Naive thymus-derived CD4-positive, alpha-beta T cell (primary cell): ENCODE measurements at regions not wholly inside any gene's neighbourhood (a gene's known extent, or its start where the extent isn't known, plus 50 kb on each side); places are given as distances from the start of the nearest gene placed in this dataset.

Experiments
- ATAC-seq: fragments of 150-1000 bp; cut with Tn5 transposase; 2 replicates; pipeline ENCODE4 v1.10.0; 2021; ENCODE audit warnings: mild to moderate bottlenecking, moderate library complexity
- CTCF ChIA-PET: fragments of 350-600 bp; sonication (Branson Sonifier 250); formaldehyde crosslinking; loops from one replicate; lab custom pipeline; 2021; ENCODE audit warnings: antibody characterized with exemption; lab: Charles Lee
- POLR2A ChIA-PET: fragments of 350-600 bp; sonication (Branson Sonifier 250); formaldehyde crosslinking; loops from one replicate; lab custom pipeline; 2021; ENCODE audit warnings: antibody characterized with exemption, inconsistent platforms; lab: Charles Lee
- DNase-seq, 9 donors: peaks; one replicate each; pipeline versions ENCODE4 v3.0.0 to v3.0.0-alpha.2; 2020 to 2022; ENCODE audit warnings: mixed read lengths in 1 of 9
- H3K27ac ChIP-seq: one replicate; pipeline ENCODE4 v1.7.0; 2013; ENCODE audit warnings: mild to moderate bottlenecking, low read depth, low read length, moderate library complexity
- H3K27me3 ChIP-seq, 2 donors: one replicate each; pipeline ENCODE4 v1.7.0; 2013; ENCODE audit warnings: low read length in 2 of 2, mild to moderate bottlenecking in 2 of 2, moderate library complexity in 2 of 2; ENCODE audit not compliant: control insufficient read depth in 2 of 2, insufficient read depth in 2 of 2
- H3K36me3 ChIP-seq, 3 experiments: 1 replicate in 2 of 3; 2 replicates in 1 of 3; pipeline ENCODE4 v1.7.0; 2013; ENCODE audit warnings: low read length in 3 of 3, mild to moderate bottlenecking in 3 of 3, moderate library complexity in 1 of 3; ENCODE audit not compliant: insufficient read depth in 3 of 3, control insufficient read depth in 2 of 3
- H3K4me1 ChIP-seq, 2 donors: one replicate each; pipeline ENCODE4 v1.7.0; 2013; ENCODE audit warnings: low read length in 2 of 2, mild to moderate bottlenecking in 2 of 2, moderate library complexity in 1 of 2; ENCODE audit not compliant: control insufficient read depth in 2 of 2, insufficient read depth in 2 of 2
- H3K4me3 ChIP-seq: 2 replicates; pipeline ENCODE4 v1.7.0; 2013; ENCODE audit warnings: mild to moderate bottlenecking, low read length
- H3K9me3 ChIP-seq, 3 experiments: 1 replicate in 2 of 3; 2 replicates in 1 of 3; pipeline ENCODE4 v1.7.0; 2013; ENCODE audit warnings: low read length in 3 of 3; ENCODE audit not compliant: control insufficient read depth in 2 of 3
- H3K27ac Mint-ChIP-seq, 9 donors: one replicate each; pipeline ENCODE4 v1.8.0; 2020 to 2022; ENCODE audit warnings: mixed read lengths in 9 of 9, mild to moderate bottlenecking in 8 of 9, moderate library complexity in 5 of 9, inconsistent platforms in 2 of 9
- H3K27me3 Mint-ChIP-seq, 5 donors: one replicate each; pipeline ENCODE4 v1.8.0; 2021 to 2022; ENCODE audit warnings: mixed read lengths in 5 of 5, mild to moderate bottlenecking in 1 of 5
- H3K36me3 Mint-ChIP-seq, 5 donors: one replicate each; pipeline ENCODE4 v1.8.0; 2020 to 2022; ENCODE audit warnings: mixed read lengths in 5 of 5, mild to moderate bottlenecking in 3 of 5, inconsistent platforms in 1 of 5
- H3K4me1 Mint-ChIP-seq, 7 donors: one replicate each; pipeline ENCODE4 v1.8.0; 2020 to 2022; ENCODE audit warnings: mixed read lengths in 7 of 7, mild to moderate bottlenecking in 3 of 7, inconsistent platforms in 1 of 7
- H3K4me3 Mint-ChIP-seq, 10 donors: one replicate each; pipeline ENCODE4 v1.8.0; 2020 to 2022; ENCODE audit warnings: mild to moderate bottlenecking in 10 of 10, mixed read lengths in 10 of 10, moderate library complexity in 6 of 10, inconsistent platforms in 2 of 10
- H3K9me3 Mint-ChIP-seq, 11 donors: one replicate each; pipeline ENCODE4 v1.8.0; 2020 to 2022; ENCODE audit warnings: mixed read lengths in 11 of 11, mild to moderate bottlenecking in 4 of 11, inconsistent platforms in 1 of 11, moderate library complexity in 1 of 11
- intact Hi-C, 2 donors: fragments of 100-400 bp; cut with micrococcal nuclease; formaldehyde crosslinking; loops; one replicate each; pipeline ENCODE4 v1.15.1; 2023

DNA sequence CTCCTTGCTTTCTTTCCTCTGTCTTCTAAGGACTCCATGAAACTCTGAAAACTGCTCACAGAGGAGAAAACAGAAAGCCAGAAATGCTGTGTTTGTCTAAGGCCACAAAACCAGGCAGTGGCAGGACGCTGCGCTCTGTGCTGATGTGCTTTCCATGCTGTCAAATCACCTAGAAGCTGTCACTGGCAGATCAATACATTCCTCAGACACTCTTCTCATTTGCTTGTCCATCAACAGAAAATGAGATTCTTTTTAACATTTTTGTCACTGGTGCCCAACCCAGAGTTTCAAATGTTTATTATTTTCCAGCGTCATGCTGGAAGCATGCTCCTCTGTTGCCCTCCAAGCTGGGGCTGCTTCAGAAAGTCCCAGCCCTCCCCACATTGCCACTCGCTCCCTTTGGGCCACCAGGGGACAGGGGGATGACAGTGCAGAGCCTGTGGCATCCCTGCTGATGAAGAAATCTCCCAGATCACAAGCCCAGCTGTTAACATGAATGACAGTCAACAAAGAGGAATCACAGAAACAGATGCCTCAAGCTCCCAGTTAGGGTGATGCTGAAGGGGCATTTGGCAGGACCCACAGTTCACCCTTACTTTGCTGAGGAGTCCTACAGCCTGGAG, 117.5 kb upstream of the MEIS1 start:
- Mint-ChIP-seq H3K9me3 (peaks cover 0 to 16% (median 6%) of the 10 kb centered on the region in 11 donors), H3K27me3 (peaks cover 0 to 6% (median 0%) of the 10 kb centered on the region in 5 donors), H3K4me3 (no peak overlapping the region), H3K27ac (no peak overlapping the region), H3K4me1 (no peaks in the 10 kb centered on the region), H3K36me3 (no peaks in the 10 kb centered on the region)
- H3K27ac ChIP-seq, result no peak overlapping the region
- H3K9me3 ChIP-seq, result no peaks in the 10 kb centered on the region
- intact Hi-C loops, result no loop called here
- CTCF ChIA-PET, result no interaction called here
- H3K4me1 ChIP-seq, result no peaks in the 10 kb centered on the region
- DNase-seq (no peak), ATAC-seq (no peak)
- H3K36me3 ChIP-seq, result no peaks in the 10 kb centered on the region
- POLR2A ChIA-PET, result no interaction called here
- H3K4me3 ChIP-seq, result no peak overlapping the region
- H3K27me3 ChIP-seq, result no peaks in the 10 kb centered on the region

GRCh38 chr2:66306483-66306882, 128.4 kb upstream of the MEIS1 start:
- POLR2A ChIA-PET, result no interaction called here

GRCh38 chr2:66305718-66306117, 129.2 kb upstream of the MEIS1 start:
- ChIA-PET CTCF (no interaction called here), POLR2A (no interaction called here)
- H3K9me3 ChIP-seq, result peaks cover 0 to 4% (median 0%) of the 10 kb centered on the region in 3 experiments
- H3K4me3 ChIP-seq, result no peak overlapping the region
- intact Hi-C loops, result no loop called here
- H3K4me1 ChIP-seq, result no peaks in the 10 kb centered on the region
- no peaks in the 10 kb centered on the region for H3K27me3 ChIP-seq
- H3K27ac Mint-ChIP-seq, result no peak overlapping the region
- no peaks in the 10 kb centered on the region for H3K36me3 ChIP-seq
- peaks cover 0 to under 1% (median 0%) of the 10 kb centered on the region in 5 donors for H3K36me3 Mint-ChIP-seq
- H3K9me3 Mint-ChIP-seq, result peaks cover 0 to 9% (median 2%) of the 10 kb centered on the region in 11 donors
- no peak overlapping the region for H3K4me3 Mint-ChIP-seq
- no peak overlapping the region for H3K27ac ChIP-seq
- peaks cover 0 to 5% (median 0%) of the 10 kb centered on the region in 5 donors for H3K27me3 Mint-ChIP-seq
- no peak for ATAC-seq
- H3K4me1 Mint-ChIP-seq, result no peaks in the 10 kb centered on the region
- no peak for DNase-seq

More at GRCh38 chr2:66306483-66306882, 128.4 kb upstream of the MEIS1 start:
- intact Hi-C loops, result no loop called here
- no peak overlapping the region for H3K4me3 Mint-ChIP-seq
- Histone ChIP-seq H3K27me3 (no peaks in the 10 kb centered on the region), H3K4me3 (no peak overlapping the region), H3K4me1 (no peaks in the 10 kb centered on the region), H3K36me3 (no peaks in the 10 kb centered on the region), H3K9me3 (peaks cover 0 to 4% (median 0%) of the 10 kb centered on the region in 3 experiments), H3K27ac (no peak overlapping the region)
- peaks cover 0 to 10% (median 0%) of the 10 kb centered on the region in 11 donors for H3K9me3 Mint-ChIP-seq
- H3K27ac Mint-ChIP-seq, result no peak overlapping the region
- H3K4me1 Mint-ChIP-seq, result no peaks in the 10 kb centered on the region
- ATAC-seq (no peak), DNase-seq (no peak)
- CTCF ChIA-PET, result no interaction called here
- H3K27me3 Mint-ChIP-seq, result peaks cover 0 to 5% (median 0%) of the 10 kb centered on the region in 5 donors
- no peaks in the 10 kb centered on the region for H3K36me3 Mint-ChIP-seq

- H3K27me3 ChIP-seq, result no peaks in the 10 kb centered on the region
- intact Hi-C loops, result no loop called here
- CTCF ChIA-PET, result no interaction called here
- Mint-ChIP-seq H3K27ac (no peak overlapping the region), H3K36me3 (peaks cover 0 to 6% (median 0%) of the 10 kb centered on the region in 5 donors), H3K9me3 (peaks cover 0 to 15% (median 5%) of the 10 kb centered on the region in 11 donors), H3K4me1 (no peaks in the 10 kb centered on the region), H3K4me3 (no peak overlapping the region), H3K27me3 (peaks cover 0 to 15% (median 4%) of the 10 kb centered on the region in 5 donors)
- H3K36me3 ChIP-seq, result no peaks in the 10 kb centered on the region
- H3K4me3 ChIP-seq, result no peak overlapping the region
- H3K4me1 ChIP-seq, result no peaks in the 10 kb centered on the region
- peaks cover 0 to 4% (median 0%) of the 10 kb centered on the region in 3 experiments for H3K9me3 ChIP-seq
- POLR2A ChIA-PET, result no interaction called here
- H3K27ac ChIP-seq, result no peak overlapping the region
- ATAC-seq (no peak), DNase-seq (no peak)
These were observed 131.5 kb upstream of the MEIS1 start for GRCh38 chr2:66303471-66303870.

DNA sequence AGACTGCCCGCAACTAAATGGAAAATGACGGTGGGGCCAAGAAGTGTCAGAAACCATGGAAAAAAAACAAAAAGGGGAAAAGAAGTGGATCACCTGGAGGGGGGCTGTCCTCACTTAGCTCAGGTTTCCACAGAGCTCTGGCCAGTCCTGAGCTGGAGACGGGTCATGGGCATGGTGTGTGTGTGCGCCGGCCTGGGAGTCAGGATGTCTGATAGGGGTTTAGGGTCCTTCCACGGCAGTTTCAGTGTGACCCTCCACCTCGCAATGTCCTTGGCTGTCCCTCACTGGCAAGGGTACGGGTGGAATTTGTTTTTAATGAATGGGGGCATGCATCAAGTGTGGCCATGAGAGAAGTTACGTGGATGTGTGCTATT, 133.2 kb upstream of the MEIS1 start:
- DNase-seq, result no peak
- no peaks in the 10 kb centered on the region for H3K27me3 ChIP-seq
- H3K4me3 Mint-ChIP-seq, result no peak overlapping the region
- no peaks in the 10 kb centered on the region for H3K4me1 Mint-ChIP-seq
- POLR2A ChIA-PET, result no interaction called here
- no peaks in the 10 kb centered on the region for H3K36me3 ChIP-seq
- ATAC-seq, result no peak
- H3K9me3 Mint-ChIP-seq, result peaks cover 0 to 21% (median 5%) of the 10 kb centered on the region in 11 donors
- H3K9me3 ChIP-seq, result peaks cover 0 to 4% (median 0%) of the 10 kb centered on the region in 3 experiments
- H3K27ac Mint-ChIP-seq, result no peak overlapping the region
- no peak overlapping the region for H3K27ac ChIP-seq
- CTCF ChIA-PET, result no interaction called here
- intact Hi-C loops, result no loop called here
- H3K27me3 Mint-ChIP-seq, result peaks cover 0 to 13% (median 0%) of the 10 kb centered on the region in 5 donors
- no peaks in the 10 kb centered on the region for H3K4me1 ChIP-seq
- no peak overlapping the region for H3K4me3 ChIP-seq
- peaks cover 0 to 8% (median 0%) of the 10 kb centered on the region in 5 donors for H3K36me3 Mint-ChIP-seq

- peaks cover 0 to 13% (median 0%) of the 10 kb centered on the region in 5 donors for H3K27me3 Mint-ChIP-seq
- CTCF ChIA-PET, result no interaction called here
- H3K4me1 ChIP-seq, result no peaks in the 10 kb centered on the region
- ATAC-seq, result no peak
- intact Hi-C loops, result no loop called here
- no peak for DNase-seq
- peaks cover 0 to 8% (median 0%) of the 10 kb centered on the region in 5 donors for H3K36me3 Mint-ChIP-seq
- no peaks in the 10 kb centered on the region for H3K36me3 ChIP-seq
- H3K4me3 Mint-ChIP-seq, result no peak overlapping the region
- H3K27ac ChIP-seq, result no peak overlapping the region
- H3K9me3 Mint-ChIP-seq, result peaks cover 0 to 25% (median 5%) of the 10 kb centered on the region in 11 donors
- H3K27me3 ChIP-seq, result no peaks in the 10 kb centered on the region
- no peaks in the 10 kb centered on the region for H3K4me1 Mint-ChIP-seq
- POLR2A ChIA-PET, result no interaction called here
- H3K4me3 ChIP-seq, result no peak overlapping the region
- peaks cover 0 to 4% (median 0%) of the 10 kb centered on the region in 3 experiments for H3K9me3 ChIP-seq
- no peak overlapping the region for H3K27ac Mint-ChIP-seq
These were observed 133.7 kb upstream of the MEIS1 start for GRCh38 chr2:66301022-66301766.
